IMR-90 (cell line): ENCODE measurements at regions not wholly inside any gene's neighbourhood (a gene's known extent, or its start where the extent isn't known, plus 50 kb on each side); places are given as distances from the start of the nearest gene placed in this dataset.

ENCODE experiments used
- ATAC-seq: fragments of 200-7000 bp; cut with Tn5 transposase; 2 replicates; pipeline ENCODE4 v1.9.1; 2020; ENCODE audit warnings: low read depth, mild to moderate bottlenecking, moderate library complexity
- BruUV-seq: library from RNA; stranded (reverse); fragments of 400-500 nt; replicated peaks from 2 replicates; lab custom pipeline; 2021; lab: Mats Ljungman, UMichigan
- CTCF ChIA-PET: fragments of 300-600 bp; formaldehyde crosslinking; extraction: SDS; loops from one replicate; lab custom pipeline; 2021; ENCODE audit warnings: antibody characterized with exemption; lab: Yijun Ruan, JAX
- POLR2A ChIA-PET: fragments of 300-600 bp; sonication (Branson Sonifier 250); formaldehyde crosslinking; loops from one replicate; lab custom pipeline; 2022; ENCODE audit warnings: antibody characterized with exemption; ENCODE audit not compliant: unreplicated experiment; lab: Charles Lee
- DNase-seq: peaks from one replicate; pipeline ENCODE4 v3.0.0; 2013
- H2AFZ ChIP-seq: replicated peaks from 2 replicates; pipeline ENCODE3; 2013; ENCODE audit warnings: low read length, mild to moderate bottlenecking; ENCODE audit not compliant: poor library complexity
- H2AK5ac ChIP-seq: 2 replicates; pipeline ENCODE4 v1.6.1; 2013; ENCODE audit warnings: low read depth, low read length, inconsistent platforms
- H2AK9ac ChIP-seq: replicated peaks from 2 replicates; pipeline ENCODE3; 2013; ENCODE audit warnings: mild to moderate bottlenecking, low read depth, low read length, moderate library complexity; ENCODE audit not compliant: poor library complexity
- H2BK120ac ChIP-seq: 2 replicates; pipeline ENCODE4 v1.6.1; 2013; ENCODE audit warnings: low read depth, low read length, inconsistent platforms
- H2BK15ac ChIP-seq: 3 replicates; pipeline ENCODE4 v1.6.1; 2013; ENCODE audit warnings: low read depth, low read length, inconsistent platforms
- H2BK20ac ChIP-seq: 2 replicates; pipeline ENCODE4 v1.6.1; 2013; ENCODE audit warnings: low read depth, mild to moderate bottlenecking, inconsistent platforms, low read length, moderate library complexity
- H2BK5ac ChIP-seq: 2 replicates; pipeline ENCODE4 v1.6.1; 2013; ENCODE audit warnings: mild to moderate bottlenecking, low read depth, low read length, inconsistent platforms; ENCODE audit not compliant: poor library complexity, severe bottlenecking
- H3K14ac ChIP-seq: replicated peaks from 2 replicates; pipeline ENCODE4 v1.6.1; 2013; ENCODE audit warnings: low read depth, low read length, inconsistent platforms
- H3K18ac ChIP-seq: 2 replicates; pipeline ENCODE4 v1.6.1; 2013; ENCODE audit warnings: low read depth, low read length, control low read depth
- H3K23ac ChIP-seq: 2 replicates; pipeline ENCODE4 v1.6.1; 2013; ENCODE audit warnings: low read depth, low read length, inconsistent platforms
- H3K27ac ChIP-seq: 2 replicates; pipeline ENCODE4 v1.5.1; 2013; ENCODE audit warnings: mild to moderate bottlenecking, control low read depth, low read length; ENCODE audit not compliant: insufficient read depth
- H3K27me3 ChIP-seq: 2 replicates; pipeline ENCODE4 v1.6.1; 2013; ENCODE audit warnings: low read length; ENCODE audit not compliant: control insufficient read depth, insufficient read depth
- H3K36me3 ChIP-seq: 2 replicates; pipeline ENCODE4 v1.6.1; 2013; ENCODE audit warnings: low read length, mixed read lengths; ENCODE audit not compliant: control insufficient read depth, insufficient read depth
- H3K4ac ChIP-seq: 2 replicates; pipeline ENCODE4 v1.6.1; 2013; ENCODE audit warnings: low read depth, low read length, inconsistent platforms
- H3K4me1 ChIP-seq: 2 replicates; pipeline ENCODE4 v1.6.1; 2013; ENCODE audit warnings: low read length, mixed read lengths; ENCODE audit not compliant: control insufficient read depth, insufficient read depth
- H3K4me2 ChIP-seq: 2 replicates; pipeline ENCODE4 v1.6.1; 2013; ENCODE audit warnings: low read depth, mild to moderate bottlenecking, control low read depth, low read length, moderate library complexity
- H3K4me3 ChIP-seq: 2 replicates; pipeline ENCODE4 v1.5.1; 2013; ENCODE audit warnings: low read depth, mild to moderate bottlenecking, control low read depth, low read length, moderate library complexity; ENCODE audit not compliant: insufficient read depth
- H3K56ac ChIP-seq: 2 replicates; pipeline ENCODE4 v1.6.1; 2013; ENCODE audit warnings: low read length, inconsistent platforms; ENCODE audit not compliant: insufficient read depth; ENCODE audit errors: extremely low read depth
- H3K79me1 ChIP-seq, 2 experiments: 2 replicates each; pipeline ENCODE4 v1.6.1; 2013; ENCODE audit warnings: low read length in 2 of 2, inconsistent platforms in 1 of 2, low read depth in 1 of 2
- H3K9ac ChIP-seq: 2 replicates; pipeline ENCODE4 v1.6.1; 2013; ENCODE audit warnings: low read depth, low read length, control low read depth
- H3K9me1 ChIP-seq: 2 replicates; pipeline ENCODE4 v1.6.1; 2013; ENCODE audit warnings: low read length, inconsistent platforms; ENCODE audit not compliant: insufficient read depth
- H3K9me3 ChIP-seq: 2 replicates; pipeline ENCODE4 v1.6.1; 2013; ENCODE audit warnings: low read length; ENCODE audit not compliant: control insufficient read depth, insufficient read depth
- H4K20me1 ChIP-seq: 2 replicates; pipeline ENCODE4 v1.6.1; 2013; ENCODE audit warnings: low read length, inconsistent platforms; ENCODE audit not compliant: insufficient read depth
- H4K5ac ChIP-seq: 2 replicates; pipeline ENCODE4 v1.6.1; 2013; ENCODE audit warnings: mild to moderate bottlenecking, low read depth, low read length, control low read depth
- H4K8ac ChIP-seq, 2 experiments: 2 replicates each; pipeline ENCODE4 v1.6.1; 2013; ENCODE audit warnings: low read depth in 2 of 2, low read length in 2 of 2, control low read depth in 1 of 2, inconsistent platforms in 1 of 2
- H4K91ac ChIP-seq: 2 replicates; pipeline ENCODE4 v1.6.1; 2013; ENCODE audit warnings: low read depth, low read length, inconsistent platforms; ENCODE audit not compliant: insufficient read depth
- BHLHE40 ChIP-seq: fragments of 150-350 bp; IDR thresholded peaks from 2 replicates; pipeline ENCODE4 v1.6.1; 2016; ENCODE audit warnings: mild to moderate bottlenecking, low read depth, low read length
- CEBPB ChIP-seq: IDR thresholded peaks from 2 replicates; pipeline ENCODE4 v1.6.1; 2012; ENCODE audit warnings: low read depth, low read length, improper control_type of control experiment
- ELK1 ChIP-seq: fragments of 150-350 bp; IDR thresholded peaks from 2 replicates; pipeline ENCODE4 v1.6.1; 2016; ENCODE audit warnings: low read depth, mild to moderate bottlenecking, low read length, moderate library complexity, borderline replicate concordance
- FOS ChIP-seq: fragments of 150-350 bp; IDR thresholded peaks from 2 replicates; pipeline ENCODE4 v1.6.1; 2016; ENCODE audit warnings: low read depth, low read length
- MAFK ChIP-seq: IDR thresholded peaks from 2 replicates; pipeline ENCODE4 v1.6.1; 2012; ENCODE audit warnings: low read depth, low read length, improper control_type of control experiment
- MAZ ChIP-seq: IDR thresholded peaks from 2 replicates; pipeline ENCODE4 v1.6.1; 2012; ENCODE audit warnings: low read depth, mild to moderate bottlenecking, low read length, improper control_type of control experiment, moderate library complexity, borderline replicate concordance
- MXI1 ChIP-seq: IDR thresholded peaks from 2 replicates; pipeline ENCODE4 v1.6.1; 2012; ENCODE audit warnings: low read depth, mild to moderate bottlenecking, low read length, moderate library complexity, borderline replicate concordance
- NFE2L2 ChIP-seq: fragments of 150-350 bp; IDR thresholded peaks from 2 replicates; pipeline ENCODE4 v1.6.1; 2016; ENCODE audit warnings: low read depth, mild to moderate bottlenecking, low read length
- POLR2A ChIP-seq: IDR thresholded peaks from 2 replicates; pipeline ENCODE4 v1.6.1; 2012; ENCODE audit warnings: mild to moderate bottlenecking, low read depth, low read length
- RAD21 ChIP-seq: IDR thresholded peaks from 2 replicates; pipeline ENCODE4 v1.6.1; 2012; ENCODE audit warnings: low read length, improper control_type of control experiment
- RCOR1 ChIP-seq: IDR thresholded peaks from 2 replicates; pipeline ENCODE4 v1.6.1; 2012; ENCODE audit warnings: mild to moderate bottlenecking, low read length, improper control_type of control experiment; ENCODE audit not compliant: insufficient replicate concordance
- SMC3 ChIP-seq: fragments of 150-350 bp; IDR thresholded peaks from 2 replicates; pipeline ENCODE4 v1.6.1; 2016; ENCODE audit warnings: low read depth, mild to moderate bottlenecking, antibody characterized with exemption, low read length, moderate library complexity
- USF2 ChIP-seq: fragments of 150-350 bp; IDR thresholded peaks from 2 replicates; pipeline ENCODE4 v1.6.1; 2017; ENCODE audit warnings: mild to moderate bottlenecking, antibody characterized with exemption, low read length, low read depth
- WGBS, 2 experiments: methylation state at CpG; one replicate each; pipeline versions ENCODE4 v1.1.5 to v1.1.7; 2013; ENCODE audit warnings: missing lambda C conversion rate in 2 of 2; ENCODE audit not compliant: insufficient read length in 1 of 2; ENCODE audit errors: extremely low coverage in 2 of 2; 5-methylcytosine and 5-hydroxymethylcytosine counted together
- dilution Hi-C: fragments of 300-500 bp; cut with HindIII; formaldehyde crosslinking; loops from one replicate; pipeline ENCODE4 v1.14.3; 2018; ENCODE audit warnings: low sequenced_read_pairs; ENCODE audit not compliant: unreplicated experiment
- in situ Hi-C: fragments of 300-500 bp; cut with MboI; formaldehyde crosslinking; loops from 3 replicates; pipeline ENCODE4 v1.14.3; 2019; ENCODE audit warnings: low sequenced_read_pairs, inconsistent platforms, mixed read lengths
- intact Hi-C: fragments of 100-400 bp; cut with micrococcal nuclease; formaldehyde crosslinking; loops from 2 replicates; pipeline ENCODE4 v1.10.0; 2022

- no peak overlapping the region for H2BK15ac ChIP-seq
- no peak overlapping the region for H2AK9ac ChIP-seq
- intact Hi-C loops (no loop called here), in situ Hi-C loops (no loop called here), dilution Hi-C loops (no loop called here)
- no peak overlapping the region for H3K56ac ChIP-seq
- no peak overlapping the region for H4K5ac ChIP-seq
- no peak overlapping the region for H4K8ac ChIP-seq
- no peak overlapping the region for H2AK5ac ChIP-seq
- no peak overlapping the region for H3K27ac ChIP-seq
- no TSS peak for BruUV-seq
- no peaks in the 10 kb centered on the region for H4K20me1 ChIP-seq
- no peak overlapping the region for H3K4me3 ChIP-seq
- no peaks in the 10 kb centered on the region for H3K36me3 ChIP-seq
- no peak overlapping the region for H3K23ac ChIP-seq
- H3K79me1 ChIP-seq: no peaks in the 10 kb centered on the region
- no peak overlapping the region for H2BK5ac ChIP-seq
- H3K4me2 ChIP-seq: no peak overlapping the region
- no peak overlapping the region for H3K14ac ChIP-seq
- no peak overlapping the region for H2BK20ac ChIP-seq
- H3K27me3 ChIP-seq: no peaks in the 10 kb centered on the region
- H3K9ac ChIP-seq: no peak overlapping the region
- WGBS, 2 experiments: 100% methylated on average over 1 of the region's 4 CpGs; no CpG with 5 or more reads in 1 of the 2 experiments
- ChIA-PET CTCF (no interaction called here), POLR2A (no interaction called here)
- H4K91ac ChIP-seq: no peak overlapping the region
- no peak overlapping the region for H3K4ac ChIP-seq
- no peaks in the 10 kb centered on the region for H3K4me1 ChIP-seq
- no peak overlapping the region for H2AFZ ChIP-seq
- H3K9me1 ChIP-seq: no peaks in the 10 kb centered on the region
- ATAC-seq (no peak), DNase-seq (no peak)
- no peak overlapping the region for H3K18ac ChIP-seq
- H2BK120ac ChIP-seq: no peak overlapping the region
- TF ChIP-seq ELK1 (no peak), MXI1 (no peak), FOS (no peak), MAZ (no peak), SMC3 (no peak), BHLHE40 (no peak), RAD21 (no peak), MAFK (no peak), RCOR1 (no peak), NFE2L2 (no peak), USF2 (no peak), POLR2A (no peak), CEBPB (no peak)
- no peaks in the 10 kb centered on the region for H3K9me3 ChIP-seq
Measured at GRCh38 chr2:142571934-142572333, 305.5 kb upstream of the KYNU start.
